ENCODE measurements at regions not wholly inside any gene's neighbourhood (a gene's known extent, or its start where the extent isn't known, plus 50 kb on each side); places are given as distances from the start of the nearest gene placed in this dataset.
"Not testable (repeated sequence)": the region's sequence is repeated elsewhere in the genome, so short reads cannot be mapped to it uniquely, and the experiment has no call there.

GRCh38 chr9:80493258-80493657 lies 921.5 kb downstream of the TLE4 start:
- Histone ChIP-seq H3K27me3 (ENCODE audit: control insufficient read depth in 2 of 2, insufficient read depth in 2 of 2, low read length in 2 of 2) (no peaks in the 10 kb centered on the region), H3K27ac (ENCODE audit: low read depth, low read length) (no peak overlapping the region), H3K4me1 (ENCODE audit: control insufficient read depth in 2 of 2, insufficient read depth in 2 of 2, low read length in 2 of 2) (no peaks in the 10 kb centered on the region), H3K36me3 (ENCODE audit: control insufficient read depth in 2 of 3, insufficient read depth in 3 of 3, low read length in 3 of 3) (no peaks in the 10 kb centered on the region), H3K4me3 (ENCODE audit: low read length) (no peak overlapping the region), H3K9me3 (ENCODE audit: control insufficient read depth in 2 of 3, low read length in 3 of 3) (no peaks in the 10 kb centered on the region)
- no peak for DNase-seq
- CTCF ChIA-PET: no interaction called here
- no peak for ATAC-seq
- no peak overlapping the region for H3K4me3 Mint-ChIP-seq
- no peak overlapping the region for H3K27ac Mint-ChIP-seq
- peaks cover 0 to 20% (median 4%) of the 10 kb centered on the region in 11 donors for H3K9me3 Mint-ChIP-seq
- no peaks in the 10 kb centered on the region for H3K27me3 Mint-ChIP-seq
- H3K4me1 Mint-ChIP-seq: no peaks in the 10 kb centered on the region
- peaks cover 0 to 6% (median 0%) of the 10 kb centered on the region in 5 donors for H3K36me3 Mint-ChIP-seq
- intact Hi-C loops (cut with micrococcal nuclease): no loop called here
- POLR2A ChIA-PET: no interaction called here

- ATAC-seq (no peak), DNase-seq (no peak)
- H3K4me3 Mint-ChIP-seq: no peak overlapping the region
- H3K4me1 Mint-ChIP-seq: no peaks in the 10 kb centered on the region
- Histone ChIP-seq H3K27ac (ENCODE audit: low read depth, low read length) (no peak overlapping the region), H3K9me3 (ENCODE audit: control insufficient read depth in 2 of 3, low read length in 3 of 3) (no peaks in the 10 kb centered on the region), H3K27me3 (ENCODE audit: control insufficient read depth in 2 of 2, insufficient read depth in 2 of 2, low read length in 2 of 2) (no peaks in the 10 kb centered on the region), H3K4me1 (ENCODE audit: control insufficient read depth in 2 of 2, insufficient read depth in 2 of 2, low read length in 2 of 2) (no peaks in the 10 kb centered on the region), H3K4me3 (ENCODE audit: low read length) (no peak overlapping the region), H3K36me3 (ENCODE audit: control insufficient read depth in 2 of 3, insufficient read depth in 3 of 3, low read length in 3 of 3) (no peaks in the 10 kb centered on the region)
- no peak overlapping the region for H3K27ac Mint-ChIP-seq
- CTCF ChIA-PET: no interaction called here
- no peaks in the 10 kb centered on the region for H3K27me3 Mint-ChIP-seq
- POLR2A ChIA-PET: interaction anchor here (0.5 kb wide), 1 partner anchor 45 kb away, joined by 5 read pairs; no protein-coding TSS in a partner anchor
- peaks cover 0 to 6% (median 0%) of the 10 kb centered on the region in 5 donors for H3K36me3 Mint-ChIP-seq
- intact Hi-C loops (cut with micrococcal nuclease): no loop called here
- H3K9me3 Mint-ChIP-seq: peaks cover 0 to 20% (median 4%) of the 10 kb centered on the region in 11 donors
These were observed 920.5 kb downstream of the TLE4 start for GRCh38 chr9:80492221-80492620.

GRCh38 chr9:80491086-80491696 lies 919.4 kb downstream of the TLE4 start:
- Mint-ChIP-seq H3K27ac (no peak overlapping the region), H3K4me1 (no peaks in the 10 kb centered on the region), H3K9me3 (peaks cover 0 to 16% (median 3%) of the 10 kb centered on the region in 11 donors), H3K4me3 (no peak overlapping the region), H3K27me3 (no peaks in the 10 kb centered on the region), H3K36me3 (peaks cover 0 to 6% (median 0%) of the 10 kb centered on the region in 5 donors)
- ChIA-PET CTCF (no interaction called here), POLR2A (no interaction called here)
- no peaks in the 10 kb centered on the region for H3K27me3 ChIP-seq (ENCODE audit: control insufficient read depth in 2 of 2, insufficient read depth in 2 of 2, low read length in 2 of 2)
- no peak overlapping the region for H3K27ac ChIP-seq (ENCODE audit: low read depth, low read length)
- ATAC-seq (no peak), DNase-seq (no peak)
- intact Hi-C loops (cut with micrococcal nuclease): no loop called here
- no peaks in the 10 kb centered on the region for H3K4me1 ChIP-seq (ENCODE audit: control insufficient read depth in 2 of 2, insufficient read depth in 2 of 2, low read length in 2 of 2)
- no peak overlapping the region for H3K4me3 ChIP-seq (ENCODE audit: low read length)
- no peaks in the 10 kb centered on the region for H3K9me3 ChIP-seq (ENCODE audit: control insufficient read depth in 2 of 3, low read length in 3 of 3)
- no peaks in the 10 kb centered on the region for H3K36me3 ChIP-seq (ENCODE audit: control insufficient read depth in 2 of 3, insufficient read depth in 3 of 3, low read length in 3 of 3)

GRCh38 chr9:80489329-80489728 lies 917.6 kb downstream of the TLE4 start:
- no peak overlapping the region for H3K4me3 Mint-ChIP-seq
- Histone ChIP-seq H3K27me3 (ENCODE audit: control insufficient read depth in 2 of 2, insufficient read depth in 2 of 2, low read length in 2 of 2) (no peaks in the 10 kb centered on the region), H3K4me3 (ENCODE audit: low read length) (no peak overlapping the region), H3K27ac (ENCODE audit: low read depth, low read length) (no peak overlapping the region), H3K36me3 (ENCODE audit: control insufficient read depth in 2 of 3, insufficient read depth in 3 of 3, low read length in 3 of 3) (no peaks in the 10 kb centered on the region), H3K4me1 (ENCODE audit: control insufficient read depth in 2 of 2, insufficient read depth in 2 of 2, low read length in 2 of 2) (no peaks in the 10 kb centered on the region), H3K9me3 (ENCODE audit: control insufficient read depth in 2 of 3, low read length in 3 of 3) (no peaks in the 10 kb centered on the region)
- ChIA-PET POLR2A (no interaction called here), CTCF (no interaction called here)
- no peaks in the 10 kb centered on the region for H3K36me3 Mint-ChIP-seq
- H3K4me1 Mint-ChIP-seq: no peaks in the 10 kb centered on the region
- H3K9me3 Mint-ChIP-seq: peaks cover 0 to 12% (median 0%) of the 10 kb centered on the region in 11 donors
- no peak overlapping the region for H3K27ac Mint-ChIP-seq
- intact Hi-C loops (cut with micrococcal nuclease): no loop called here
- H3K27me3 Mint-ChIP-seq: no peaks in the 10 kb centered on the region
- DNase-seq: no peak
- no peak for ATAC-seq

GRCh38 chr9:80485420-80486250 lies 913.9 kb downstream of the TLE4 start:
- DNase-seq: no peak
- H3K9me3 ChIP-seq (ENCODE audit: control insufficient read depth in 2 of 3, low read length in 3 of 3): no peaks in the 10 kb centered on the region
- CTCF ChIA-PET: no interaction called here
- no peak overlapping the region for H3K27ac Mint-ChIP-seq
- ATAC-seq: no peak
- no peak overlapping the region for H3K4me3 ChIP-seq (ENCODE audit: low read length)
- H3K27me3 Mint-ChIP-seq: no peaks in the 10 kb centered on the region
- H3K4me3 Mint-ChIP-seq: no peak overlapping the region
- H3K36me3 ChIP-seq (ENCODE audit: control insufficient read depth in 2 of 3, insufficient read depth in 3 of 3, low read length in 3 of 3): no peaks in the 10 kb centered on the region
- H3K9me3 Mint-ChIP-seq: peaks cover 2 to 34% (median 11%) of the 10 kb centered on the region in 11 donors
- POLR2A ChIA-PET: no interaction called here
- no peaks in the 10 kb centered on the region for H3K4me1 Mint-ChIP-seq
- H3K27me3 ChIP-seq (ENCODE audit: control insufficient read depth in 2 of 2, insufficient read depth in 2 of 2, low read length in 2 of 2): no peaks in the 10 kb centered on the region
- H3K27ac ChIP-seq (ENCODE audit: low read depth, low read length): no peak overlapping the region
- no peaks in the 10 kb centered on the region for H3K4me1 ChIP-seq (ENCODE audit: control insufficient read depth in 2 of 2, insufficient read depth in 2 of 2, low read length in 2 of 2)
- intact Hi-C loops (cut with micrococcal nuclease): no loop called here
- no peaks in the 10 kb centered on the region for H3K36me3 Mint-ChIP-seq

GRCh38 chr9:80482251-80482650 lies 910.5 kb downstream of the TLE4 start:
- H3K4me3 Mint-ChIP-seq; H3K27me3 ChIP-seq (ENCODE audit: control insufficient read depth in 2 of 2, insufficient read depth in 2 of 2, low read length in 2 of 2); H3K27ac Mint-ChIP-seq: not testable (repeated sequence)

GRCh38 chr9:80467632-80468031 lies 895.9 kb downstream of the TLE4 start:
- H3K27me3 Mint-ChIP-seq: no peaks in the 10 kb centered on the region
- no peak for ATAC-seq

More at GRCh38 chr9:80482251-80482650, 910.5 kb downstream of the TLE4 start:
- H3K4me1 ChIP-seq (ENCODE audit: control insufficient read depth in 2 of 2, insufficient read depth in 2 of 2, low read length in 2 of 2); H3K4me1 Mint-ChIP-seq; H3K4me3 ChIP-seq (ENCODE audit: low read length); H3K27me3 Mint-ChIP-seq; H3K27ac ChIP-seq (ENCODE audit: low read depth, low read length); H3K9me3 ChIP-seq (ENCODE audit: control insufficient read depth in 2 of 3, low read length in 3 of 3); POLR2A ChIA-PET; H3K36me3 Mint-ChIP-seq; intact Hi-C loops (cut with micrococcal nuclease); DNase-seq; H3K36me3 ChIP-seq (ENCODE audit: control insufficient read depth in 2 of 3, insufficient read depth in 3 of 3, low read length in 3 of 3); ATAC-seq; CTCF ChIA-PET: not testable (repeated sequence)
- peaks cover 6 to 34% (median 15%) of the 10 kb centered on the region in 11 donors for H3K9me3 Mint-ChIP-seq

More at GRCh38 chr9:80467632-80468031, 895.9 kb downstream of the TLE4 start:
- CTCF ChIA-PET: no interaction called here
- Mint-ChIP-seq H3K4me3 (no peak overlapping the region), H3K36me3 (peaks cover 0 to 5% (median 0%) of the 10 kb centered on the region in 5 donors), H3K27ac (no peak overlapping the region), H3K4me1 (no peaks in the 10 kb centered on the region), H3K9me3 (peaks cover 0 to 12% (median 3%) of the 10 kb centered on the region in 11 donors)
- Histone ChIP-seq H3K4me1 (ENCODE audit: control insufficient read depth in 2 of 2, insufficient read depth in 2 of 2, low read length in 2 of 2) (no peaks in the 10 kb centered on the region), H3K4me3 (ENCODE audit: low read length) (no peak overlapping the region), H3K27me3 (ENCODE audit: control insufficient read depth in 2 of 2, insufficient read depth in 2 of 2, low read length in 2 of 2) (no peaks in the 10 kb centered on the region), H3K36me3 (ENCODE audit: control insufficient read depth in 2 of 3, insufficient read depth in 3 of 3, low read length in 3 of 3) (no peaks in the 10 kb centered on the region), H3K9me3 (ENCODE audit: control insufficient read depth in 2 of 3, low read length in 3 of 3) (no peaks in the 10 kb centered on the region), H3K27ac (ENCODE audit: low read depth, low read length) (no peak overlapping the region)
- POLR2A ChIA-PET: no interaction called here
- intact Hi-C loops (cut with micrococcal nuclease): no loop called here
- no peak for DNase-seq

All from naive thymus-derived CD4-positive, alpha-beta T cell (primary cell).